ENCODE measurements at regions not wholly inside any gene's neighbourhood (a gene's known extent, or its start where the extent isn't known, plus 50 kb on each side); places are given as distances from the start of the nearest gene placed in this dataset.

- 74 to 86% methylated on average over 2 of the region's 2 CpGs for WGBS, 2 donors
- intact Hi-C loops (cut with DNase I): no loop called here
- no peak overlapping the region for H3K4me3 ChIP-seq (replicated peaks in 1 of 3)
- TF ChIP-seq POLR2A (IDR thresholded peaks at IDR 0.05) (no peak), CTCF (IDR thresholded peaks at IDR 0.05) (no peak)
- no peak overlapping the region for H3K27ac ChIP-seq
- no peak for DNase-seq
- no peaks in the 10 kb centered on the region for H3K4me1 ChIP-seq
- no peaks in the 10 kb centered on the region for H3K9me3 ChIP-seq
- H3K27me3 ChIP-seq: no peaks in the 10 kb centered on the region
- H3K36me3 ChIP-seq: no peaks in the 10 kb centered on the region
Observed at GRCh38 chr7:54857294-54857693, 98.3 kb upstream of the SEC61G start.

- WGBS, 2 donors: 53 to 62% methylated on average over 3 of the region's 3 CpGs
- no peaks in the 10 kb centered on the region for H3K9me3 ChIP-seq
Observed at GRCh38 chr7:54858008-54858692, 99.1 kb upstream of the SEC61G start.

GRCh38 chr7:54859066-54859465, 100.1 kb upstream of the SEC61G start:
- no peak for TF ChIP-seq CTCF (IDR thresholded peaks at IDR 0.05)
- no peak for TF ChIP-seq POLR2A (IDR thresholded peaks at IDR 0.05)
- Histone ChIP-seq H3K9me3 (no peaks in the 10 kb centered on the region), H3K36me3 (no peaks in the 10 kb centered on the region), H3K4me3 (replicated peaks in 1 of 3) (no peak overlapping the region), H3K4me1 (no peaks in the 10 kb centered on the region), H3K27ac (no peak overlapping the region), H3K27me3 (no peaks in the 10 kb centered on the region)
- no peak for DNase-seq
- intact Hi-C loops (cut with DNase I): no loop called here

More at GRCh38 chr7:54858008-54858692, 99.1 kb upstream of the SEC61G start:
- Histone ChIP-seq H3K27me3 (no peaks in the 10 kb centered on the region), H3K4me3 (replicated peaks in 1 of 3) (no peak overlapping the region), H3K4me1 (no peaks in the 10 kb centered on the region), H3K27ac (no peak overlapping the region), H3K36me3 (no peaks in the 10 kb centered on the region)
- no peak for TF ChIP-seq CTCF (IDR thresholded peaks at IDR 0.05)
- intact Hi-C loops (cut with DNase I): no loop called here
- no peak for DNase-seq

- intact Hi-C loops (cut with DNase I): no loop called here
- TF ChIP-seq POLR2A (IDR thresholded peaks at IDR 0.05): no peak
- TF ChIP-seq CTCF (IDR thresholded peaks at IDR 0.05): no peak
- H3K36me3 ChIP-seq: no peaks in the 10 kb centered on the region
- H3K9me3 ChIP-seq: no peaks in the 10 kb centered on the region
- H3K27me3 ChIP-seq: no peaks in the 10 kb centered on the region
- 85% methylated on average over 4 of the region's 4 CpGs for WGBS, 2 donors
- no peak for DNase-seq
- H3K4me1 ChIP-seq: no peaks in the 10 kb centered on the region
- no peak overlapping the region for H3K27ac ChIP-seq
- no peak overlapping the region for H3K4me3 ChIP-seq (replicated peaks in 1 of 3)
Observed at GRCh38 chr7:54859545-54859944, 100.5 kb upstream of the SEC61G start.

- H3K4me3 ChIP-seq (replicated peaks in 1 of 3): no peak overlapping the region
- 64 to 73% methylated on average over 4 of the region's 4 CpGs for WGBS, 2 donors
Observed at GRCh38 chr7:54860003-54860775, 101.2 kb upstream of the SEC61G start.

More at GRCh38 chr7:54860003-54860775, 101.2 kb upstream of the SEC61G start:
- Histone ChIP-seq H3K27me3 (no peaks in the 10 kb centered on the region), H3K27ac (no peak overlapping the region), H3K4me1 (no peaks in the 10 kb centered on the region), H3K9me3 (no peaks in the 10 kb centered on the region), H3K36me3 (no peaks in the 10 kb centered on the region)
- DNase-seq: no peak
- intact Hi-C loops (cut with DNase I): no loop called here
- TF ChIP-seq CTCF (IDR thresholded peaks at IDR 0.05) (no peak), POLR2A (IDR thresholded peaks at IDR 0.05) (no peak)
